Adrenal gland (tissue), 5 donors: ENCODE measurements at regions not wholly inside any gene's neighbourhood (a gene's known extent, or its start where the extent isn't known, plus 50 kb on each side); places are given as distances from the start of the nearest gene placed in this dataset.

Experiments
- POLR2A ChIP-seq, 2 donors: fragments of 450-650 bp; IDR thresholded peaks; one replicate each; pipeline ENCODE4 v1.6.1; 2017; ENCODE audit warnings: antibody characterized with exemption in 2 of 2, mild to moderate bottlenecking in 2 of 2, moderate library complexity in 1 of 2
- TF ChIP-seq, protein P1 (sequence below), 6 experiments: fragments of 450-650 bp in 4 of 6; fragments of 200-600 bp in 2 of 6; sonication (generic) in 1 of 6; IDR thresholded peaks; 1 replicate in 5 of 6; 2 replicates in 1 of 6; pipeline versions ENCODE4 v1.5.1 to v1.8.0; 2016 to 2021; ENCODE audit warnings: antibody characterized with exemption in 6 of 6, mild to moderate bottlenecking in 2 of 6, moderate library complexity in 1 of 6
- donor health status: DM: no; HTN: no; CAD: no.

DNA sequence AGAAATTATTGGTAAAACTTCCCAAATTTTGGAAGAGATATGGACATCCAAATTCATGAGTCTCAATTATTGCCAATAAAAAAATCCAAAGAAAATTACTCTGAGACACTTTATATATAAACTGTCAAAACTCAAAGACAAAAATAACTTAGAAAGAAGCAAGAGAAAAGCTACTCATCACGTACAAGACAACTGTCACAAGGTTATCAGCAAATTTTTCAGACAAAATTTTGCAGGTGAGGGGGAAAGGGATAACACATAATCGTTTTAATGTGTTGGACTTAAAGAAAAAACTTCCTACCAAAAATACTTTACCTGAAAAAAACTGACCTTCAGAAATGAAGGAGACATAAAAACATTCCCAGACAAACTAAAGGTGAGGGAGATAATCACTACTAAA, 272.5 kb downstream of the THBS2 start:
- TF ChIP-seq, protein P1, sequence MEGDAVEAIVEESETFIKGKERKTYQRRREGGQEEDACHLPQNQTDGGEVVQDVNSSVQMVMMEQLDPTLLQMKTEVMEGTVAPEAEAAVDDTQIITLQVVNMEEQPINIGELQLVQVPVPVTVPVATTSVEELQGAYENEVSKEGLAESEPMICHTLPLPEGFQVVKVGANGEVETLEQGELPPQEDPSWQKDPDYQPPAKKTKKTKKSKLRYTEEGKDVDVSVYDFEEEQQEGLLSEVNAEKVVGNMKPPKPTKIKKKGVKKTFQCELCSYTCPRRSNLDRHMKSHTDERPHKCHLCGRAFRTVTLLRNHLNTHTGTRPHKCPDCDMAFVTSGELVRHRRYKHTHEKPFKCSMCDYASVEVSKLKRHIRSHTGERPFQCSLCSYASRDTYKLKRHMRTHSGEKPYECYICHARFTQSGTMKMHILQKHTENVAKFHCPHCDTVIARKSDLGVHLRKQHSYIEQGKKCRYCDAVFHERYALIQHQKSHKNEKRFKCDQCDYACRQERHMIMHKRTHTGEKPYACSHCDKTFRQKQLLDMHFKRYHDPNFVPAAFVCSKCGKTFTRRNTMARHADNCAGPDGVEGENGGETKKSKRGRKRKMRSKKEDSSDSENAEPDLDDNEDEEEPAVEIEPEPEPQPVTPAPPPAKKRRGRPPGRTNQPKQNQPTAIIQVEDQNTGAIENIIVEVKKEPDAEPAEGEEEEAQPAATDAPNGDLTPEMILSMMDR (IDR thresholded peaks at IDR 0.05): no peak
- no peak for TF ChIP-seq POLR2A (IDR thresholded peaks at IDR 0.05)
